DOHH2 (cell line): ENCODE measurements at regions not wholly inside any gene's neighbourhood (a gene's known extent, or its start where the extent isn't known, plus 50 kb on each side); places are given as distances from the start of the nearest gene placed in this dataset.

Source experiments
- H3F3A ChIP-seq: fragments of 200-600 bp; sonication (generic), shearing (Covaris generic); 2 replicates; pipeline ENCODE4 v1.6.0; 2016; ENCODE audit warnings: antibody characterized with exemption, mild to moderate bottlenecking; ENCODE audit not compliant: control insufficient read depth, insufficient read depth
- H3K27ac ChIP-seq: fragments of 200-600 bp; sonication (generic); 2 replicates; pipeline ENCODE4 v1.5.1; 2014; ENCODE audit warnings: low read depth, mild to moderate bottlenecking, low read length, moderate library complexity
- H3K27me3 ChIP-seq: fragments of 200-600 bp; sonication (generic); 2 replicates; pipeline ENCODE4 v1.6.1; 2014; ENCODE audit warnings: mild to moderate bottlenecking, low read length, mixed read lengths; ENCODE audit not compliant: control insufficient read depth
- H3K36me3 ChIP-seq: fragments of 200-600 bp; sonication (generic); 2 replicates; pipeline ENCODE4 v1.6.1; 2014; ENCODE audit warnings: mild to moderate bottlenecking, low read length, moderate library complexity, mixed read lengths; ENCODE audit not compliant: control insufficient read depth
- H3K4me1 ChIP-seq: fragments of 200-600 bp; sonication (generic); 2 replicates; pipeline ENCODE4 v1.6.1; 2014; ENCODE audit warnings: mild to moderate bottlenecking, low read length, mixed read lengths; ENCODE audit not compliant: control insufficient read depth
- H3K4me2 ChIP-seq: fragments of 200-600 bp; sonication (generic); 2 replicates; pipeline ENCODE4 v1.6.0; 2014; ENCODE audit warnings: mild to moderate bottlenecking, low read length, moderate library complexity
- H3K4me3 ChIP-seq: fragments of 200-600 bp; sonication (generic); 2 replicates; pipeline ENCODE4 v1.5.1; 2014; ENCODE audit warnings: mild to moderate bottlenecking, low read length, mixed read lengths
- H3K79me2 ChIP-seq: fragments of 200-600 bp; sonication (generic); 2 replicates; pipeline ENCODE4 v1.6.1; 2014; ENCODE audit warnings: mild to moderate bottlenecking, low read length, mixed read lengths; ENCODE audit not compliant: control insufficient read depth
- H3K9me2 ChIP-seq: fragments of 200-600 bp; sonication (generic); replicated peaks from 2 replicates; pipeline ENCODE4 v1.6.1; 2014; ENCODE audit warnings: mild to moderate bottlenecking, low read length, mixed read lengths; ENCODE audit not compliant: control insufficient read depth
- H3K9me3 ChIP-seq: fragments of 200-600 bp; sonication (generic); 2 replicates; pipeline ENCODE4 v1.6.1; 2014; ENCODE audit warnings: antibody characterized with exemption, low read length, mixed read lengths; ENCODE audit not compliant: control insufficient read depth, insufficient read depth
- H4K20me1 ChIP-seq: fragments of 200-600 bp; sonication (generic); 2 replicates; pipeline ENCODE4 v1.6.0; 2014; ENCODE audit warnings: low read depth, mild to moderate bottlenecking, antibody characterized with exemption, low read length, moderate library complexity; ENCODE audit not compliant: control insufficient read depth, insufficient read depth
- EZH2phosphoT487 ChIP-seq: fragments of 200-600 bp; sonication (generic); IDR thresholded peaks from 2 replicates; pipeline ENCODE4 v1.6.1; 2017; ENCODE audit warnings: borderline replicate concordance, mild to moderate bottlenecking, antibody characterized with exemption, low read length, moderate library complexity, mixed read lengths
- TF ChIP-seq, protein P1 (sequence below): fragments of 200-600 bp; sonication (generic); IDR thresholded peaks from one replicate; pipeline ENCODE4 v1.5.1; 2014; ENCODE audit warnings: antibody characterized with exemption, mild to moderate bottlenecking, low read depth, low read length; ENCODE audit not compliant: poor library complexity, severe bottlenecking

DNA sequence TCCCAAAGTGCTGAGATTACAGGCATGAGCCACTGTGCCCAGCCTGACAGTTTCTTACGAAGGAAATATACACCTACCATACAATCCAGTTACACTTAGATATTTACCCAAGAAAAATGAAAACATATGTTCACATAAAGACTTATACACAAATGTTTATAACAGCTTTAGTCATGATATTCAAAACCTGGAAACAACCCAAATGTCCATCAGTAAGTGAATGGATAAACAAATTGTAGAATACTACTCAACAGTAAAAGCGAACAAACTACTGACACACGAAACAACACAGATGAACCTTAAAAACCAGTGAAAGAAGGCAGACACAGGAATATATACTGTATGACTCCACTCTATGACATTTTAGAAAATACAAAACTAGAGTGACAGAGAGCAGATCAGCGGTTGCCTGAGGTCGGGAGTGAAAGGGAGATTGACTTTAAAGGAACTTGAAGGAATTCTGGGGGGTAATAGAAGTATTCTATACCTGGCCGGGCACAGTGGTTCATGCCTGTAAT is 83.6 kb downstream of the SPRING1 start:
- no peaks in the 10 kb centered on the region for H3K4me1 ChIP-seq
- H3K9me2 ChIP-seq = no peaks in the 10 kb centered on the region
- no peaks in the 10 kb centered on the region for H3K36me3 ChIP-seq
- no peaks in the 10 kb centered on the region for H3K79me2 ChIP-seq
- H3K4me2 ChIP-seq = no peak overlapping the region
- no peaks in the 10 kb centered on the region for H3F3A ChIP-seq
- peaks cover 9% of the 10 kb centered on the region; the same call in 1 of the 2 replicates for H3K27me3 ChIP-seq
- H3K9me3 ChIP-seq = peaks cover 4% of the 10 kb centered on the region; the same call in 1 of the 2 replicates
- no peaks in the 10 kb centered on the region for H4K20me1 ChIP-seq
- TF ChIP-seq, protein P1, sequence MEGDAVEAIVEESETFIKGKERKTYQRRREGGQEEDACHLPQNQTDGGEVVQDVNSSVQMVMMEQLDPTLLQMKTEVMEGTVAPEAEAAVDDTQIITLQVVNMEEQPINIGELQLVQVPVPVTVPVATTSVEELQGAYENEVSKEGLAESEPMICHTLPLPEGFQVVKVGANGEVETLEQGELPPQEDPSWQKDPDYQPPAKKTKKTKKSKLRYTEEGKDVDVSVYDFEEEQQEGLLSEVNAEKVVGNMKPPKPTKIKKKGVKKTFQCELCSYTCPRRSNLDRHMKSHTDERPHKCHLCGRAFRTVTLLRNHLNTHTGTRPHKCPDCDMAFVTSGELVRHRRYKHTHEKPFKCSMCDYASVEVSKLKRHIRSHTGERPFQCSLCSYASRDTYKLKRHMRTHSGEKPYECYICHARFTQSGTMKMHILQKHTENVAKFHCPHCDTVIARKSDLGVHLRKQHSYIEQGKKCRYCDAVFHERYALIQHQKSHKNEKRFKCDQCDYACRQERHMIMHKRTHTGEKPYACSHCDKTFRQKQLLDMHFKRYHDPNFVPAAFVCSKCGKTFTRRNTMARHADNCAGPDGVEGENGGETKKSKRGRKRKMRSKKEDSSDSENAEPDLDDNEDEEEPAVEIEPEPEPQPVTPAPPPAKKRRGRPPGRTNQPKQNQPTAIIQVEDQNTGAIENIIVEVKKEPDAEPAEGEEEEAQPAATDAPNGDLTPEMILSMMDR = no peak
- TF ChIP-seq EZH2phosphoT487 = no peak
- no peak overlapping the region for H3K4me3 ChIP-seq
- no peak overlapping the region for H3K27ac ChIP-seq

DNA sequence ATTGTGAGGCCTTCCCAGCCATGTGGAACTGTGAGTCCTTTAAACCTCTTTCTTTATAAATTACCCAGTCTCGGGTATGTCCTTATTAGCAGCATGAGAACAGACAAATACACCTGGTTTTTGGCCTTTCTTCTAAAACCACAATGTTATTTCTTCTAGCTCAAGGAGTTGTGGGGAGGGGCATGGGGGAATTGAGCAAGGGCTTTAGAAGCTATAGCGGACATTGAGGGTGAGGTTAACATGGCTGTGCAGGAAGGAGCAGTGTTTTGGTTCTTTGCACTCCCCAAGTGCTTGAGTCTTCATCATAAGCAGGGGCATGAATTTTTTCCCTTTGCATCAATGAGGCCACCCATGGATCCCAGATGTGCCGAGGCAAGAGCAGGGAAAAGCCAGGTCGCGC is 86.8 kb downstream of the SPRING1 start:
- peaks cover 2% of the 10 kb centered on the region for H3K27me3 ChIP-seq
- H3K4me3 ChIP-seq = no peak overlapping the region
- TF ChIP-seq EZH2phosphoT487 = no peak
- TF ChIP-seq, protein P1 = no peak
- H3K4me2 ChIP-seq = no peak overlapping the region
- H3K9me2 ChIP-seq = no peaks in the 10 kb centered on the region
- H3K4me1 ChIP-seq = no peaks in the 10 kb centered on the region
- no peaks in the 10 kb centered on the region for H4K20me1 ChIP-seq
- H3K9me3 ChIP-seq = peaks cover 9% of the 10 kb centered on the region; the same call in 1 of the 2 replicates
- no peaks in the 10 kb centered on the region for H3K36me3 ChIP-seq
- no peak overlapping the region for H3K27ac ChIP-seq
- H3F3A ChIP-seq = no peaks in the 10 kb centered on the region
- H3K79me2 ChIP-seq = no peaks in the 10 kb centered on the region

DNA sequence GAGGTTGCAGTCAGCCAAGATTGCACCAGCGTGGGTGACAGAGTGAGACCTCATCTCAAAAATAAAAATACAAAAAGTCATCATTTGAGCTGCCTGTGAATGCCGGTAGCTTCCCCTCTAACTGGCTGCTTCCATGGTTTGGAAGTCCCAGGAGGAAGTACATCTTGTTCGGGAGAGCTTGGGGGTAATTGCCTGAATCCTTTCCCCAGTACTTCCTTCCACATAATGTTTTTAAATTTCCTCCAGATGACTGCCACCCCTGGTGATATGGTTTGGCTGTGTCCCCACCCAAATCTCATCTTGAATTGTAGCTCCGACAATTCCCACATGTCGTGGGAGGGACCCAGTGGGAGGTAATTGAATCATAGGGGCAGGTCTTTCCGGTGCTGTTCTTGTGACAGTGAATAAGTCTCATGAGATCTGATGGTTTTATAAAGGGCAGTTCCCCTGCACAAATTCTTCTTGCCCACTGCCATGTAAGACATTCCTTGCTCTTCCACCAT is 87.2 kb downstream of the SPRING1 start:
- TF ChIP-seq, protein P1 = no peak
- TF ChIP-seq EZH2phosphoT487 = no peak
- H3K4me2 ChIP-seq = no peak overlapping the region
- no peak overlapping the region for H3K4me3 ChIP-seq
- H3K27me3 ChIP-seq = peaks cover 2% of the 10 kb centered on the region; the same call in 1 of the 2 replicates
- no peaks in the 10 kb centered on the region for H3K9me2 ChIP-seq
- H3F3A ChIP-seq = no peaks in the 10 kb centered on the region
- H3K79me2 ChIP-seq = no peaks in the 10 kb centered on the region
- H3K27ac ChIP-seq = no peak overlapping the region
- H4K20me1 ChIP-seq = no peaks in the 10 kb centered on the region
- H3K36me3 ChIP-seq = no peaks in the 10 kb centered on the region
- no peaks in the 10 kb centered on the region for H3K4me1 ChIP-seq
- peaks cover 9% of the 10 kb centered on the region; the same call in 1 of the 2 replicates for H3K9me3 ChIP-seq
